ENCODE measurements at regions not wholly inside any gene's neighbourhood (a gene's known extent, or its start where the extent isn't known, plus 50 kb on each side); places are given as distances from the start of the nearest gene placed in this dataset.
"Not testable (repeated sequence)": the region's sequence is repeated elsewhere in the genome, so short reads cannot be mapped to it uniquely, and the experiment has no call there.

DNA sequence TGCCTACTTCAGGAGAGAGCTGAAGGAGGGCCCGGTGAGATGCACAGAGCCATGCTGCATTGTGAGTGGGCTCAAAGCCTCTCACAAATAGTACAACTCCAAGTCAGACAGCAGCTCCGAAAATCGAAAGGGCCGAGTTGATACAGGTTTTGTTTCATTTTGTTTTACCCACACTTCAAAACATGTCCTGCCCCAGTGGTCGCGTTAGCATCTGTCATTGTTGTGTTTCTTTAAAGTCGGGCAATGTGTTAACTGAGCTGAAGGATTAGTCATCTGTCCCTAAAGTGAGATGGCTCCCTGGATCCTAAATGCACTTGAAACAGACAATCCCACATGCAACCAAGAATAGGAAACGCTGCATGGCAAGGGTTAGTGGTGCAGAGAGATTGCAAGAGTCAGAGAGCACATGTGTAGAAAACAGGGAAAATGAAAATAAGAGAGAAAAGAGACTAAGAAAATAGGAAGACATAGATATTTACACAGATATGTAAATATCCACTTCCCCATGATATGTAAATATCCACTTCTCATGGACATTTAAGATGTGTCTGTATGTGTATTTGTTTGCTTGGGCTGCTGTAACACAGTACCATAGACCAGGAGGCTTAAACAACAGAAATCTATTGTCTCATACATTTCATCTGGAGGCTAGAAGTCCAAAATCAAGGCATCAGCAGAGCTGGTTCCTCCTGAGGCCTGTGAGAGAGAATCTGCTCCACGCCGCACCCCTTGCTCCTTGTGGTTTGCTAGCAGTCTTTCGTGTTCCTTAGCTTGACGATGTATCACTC lies 131.4 kb upstream of the RAB4A start:
- DNase-seq = no peak

DNA sequence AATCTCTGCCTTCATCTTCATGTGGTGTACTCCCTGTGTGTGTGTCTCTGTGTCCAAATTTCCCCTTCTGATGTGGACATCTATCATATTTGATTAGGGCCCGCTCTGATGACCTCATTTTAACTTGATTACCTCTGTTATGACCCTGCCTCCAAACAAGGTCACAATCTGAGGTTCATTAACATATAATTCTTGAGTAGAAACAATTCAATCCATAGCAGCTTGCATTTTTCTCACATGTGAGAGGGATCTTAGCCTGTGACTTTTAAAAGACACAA lies 130.9 kb upstream of the RAB4A start:
- no peak for DNase-seq

DNA sequence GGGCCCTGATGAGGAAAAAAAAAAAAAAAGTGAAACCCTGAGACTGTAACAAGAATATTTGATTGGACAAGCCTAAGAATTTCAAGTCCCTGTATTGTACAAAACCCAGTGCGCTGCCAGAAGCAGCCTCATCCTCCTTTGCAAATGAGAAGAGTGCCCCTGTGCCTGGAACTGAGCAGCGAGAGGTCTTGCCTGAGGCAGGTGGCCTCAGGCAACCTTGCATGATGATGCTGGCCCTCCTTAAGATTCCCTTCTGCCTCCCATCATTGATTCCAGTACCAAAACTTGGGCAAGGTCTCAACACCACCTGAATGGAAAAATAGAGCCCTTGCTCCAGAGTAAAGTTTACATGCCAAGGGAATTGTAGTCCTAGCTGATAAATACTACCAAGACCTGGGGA lies 129.6 kb upstream of the RAB4A start:
- DNase-seq = no peak

DNA sequence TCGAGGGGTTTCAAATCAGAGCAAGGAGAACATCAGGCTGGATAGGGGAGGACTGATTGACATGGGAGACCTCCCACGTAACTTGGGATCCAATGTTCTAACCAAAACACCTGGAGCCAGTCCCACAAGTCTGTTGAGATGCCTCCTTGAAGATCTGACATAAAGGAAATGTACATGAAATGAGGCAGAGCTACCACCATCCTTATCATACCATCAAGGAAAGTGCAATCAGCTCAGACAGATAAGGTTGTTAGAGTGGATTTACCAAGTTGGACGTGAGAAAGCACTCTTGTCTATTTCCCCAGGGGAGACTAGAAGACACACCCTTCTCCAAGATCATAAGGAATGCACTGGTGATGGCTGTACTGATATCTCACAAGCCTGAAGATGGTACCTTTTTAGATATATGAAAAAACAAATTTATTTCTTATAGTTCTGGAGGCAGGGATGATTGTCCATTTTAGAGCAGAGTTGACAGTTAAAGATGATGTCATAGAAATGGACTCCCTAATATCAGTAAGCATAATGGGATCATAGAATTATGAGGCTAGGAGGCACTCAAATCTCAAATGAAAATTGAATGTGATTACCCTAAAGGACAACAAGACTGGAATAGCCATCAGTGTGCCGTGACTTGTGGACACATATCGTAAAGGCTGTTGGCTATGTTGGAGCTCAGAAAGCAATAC lies 129.1 kb upstream of the RAB4A start:
- DNase-seq = no peak

DNA sequence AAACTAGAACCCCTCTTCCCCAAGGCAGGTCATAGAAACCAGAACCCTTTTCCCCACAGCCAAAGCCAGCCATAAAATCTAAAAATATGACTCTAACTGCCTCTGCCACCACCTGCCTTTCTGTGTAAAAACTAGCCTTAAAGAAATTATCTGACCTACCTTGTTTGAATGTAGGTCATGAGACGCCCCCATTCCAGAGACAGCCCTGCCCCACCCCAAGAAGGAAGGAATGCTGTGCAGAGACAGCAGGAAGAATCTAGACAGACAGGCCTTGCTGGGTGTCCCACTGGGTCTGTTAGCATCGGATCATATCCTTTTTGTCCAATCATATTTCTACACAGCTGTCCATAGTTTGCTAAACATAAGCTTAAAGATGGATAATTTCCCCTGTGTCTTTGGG lies 128.4 kb upstream of the RAB4A start:
- DNase-seq = no peak

DNA sequence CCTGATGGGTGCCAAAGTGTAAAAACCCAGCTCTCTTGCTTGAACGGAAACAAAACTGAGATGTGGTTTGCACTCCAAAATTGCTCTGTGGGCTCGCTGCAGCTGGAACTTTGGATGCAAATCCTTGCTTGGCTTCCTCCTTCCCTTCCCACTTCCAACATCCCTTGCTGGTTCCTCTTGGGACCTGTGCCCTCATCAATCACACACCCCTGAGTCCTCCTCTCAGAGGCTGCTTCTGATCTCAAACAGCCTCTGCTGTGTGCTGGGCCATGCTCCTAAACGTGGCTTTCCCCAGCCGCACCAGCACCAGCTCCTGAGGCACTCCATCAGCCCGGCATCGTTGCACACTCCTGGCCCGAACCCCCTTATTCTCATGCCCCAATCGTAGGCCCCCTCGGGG lies 124.3 kb upstream of the RAB4A start:
- DNase-seq = no peak

DNA sequence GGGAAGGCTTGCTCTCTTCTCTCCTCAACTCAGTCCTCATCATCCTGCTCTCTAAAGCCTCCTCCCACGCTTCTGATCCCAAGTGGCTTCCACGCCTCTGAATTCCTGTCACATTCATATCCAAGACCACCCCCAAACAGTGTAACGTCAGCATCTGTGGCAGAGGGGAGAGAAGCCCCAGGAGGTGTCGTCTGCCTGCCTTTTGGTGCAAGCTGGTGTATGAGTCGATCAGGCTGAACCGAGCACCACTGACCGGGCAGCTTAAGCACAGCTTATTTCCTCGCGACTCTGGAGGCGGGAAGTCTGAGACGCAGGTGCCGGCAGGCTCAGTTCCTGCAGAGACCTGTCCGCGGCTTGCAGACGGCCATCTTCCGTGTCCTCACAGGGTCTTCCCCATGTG lies 123.8 kb upstream of the RAB4A start:
- DNase-seq = no peak

DNA sequence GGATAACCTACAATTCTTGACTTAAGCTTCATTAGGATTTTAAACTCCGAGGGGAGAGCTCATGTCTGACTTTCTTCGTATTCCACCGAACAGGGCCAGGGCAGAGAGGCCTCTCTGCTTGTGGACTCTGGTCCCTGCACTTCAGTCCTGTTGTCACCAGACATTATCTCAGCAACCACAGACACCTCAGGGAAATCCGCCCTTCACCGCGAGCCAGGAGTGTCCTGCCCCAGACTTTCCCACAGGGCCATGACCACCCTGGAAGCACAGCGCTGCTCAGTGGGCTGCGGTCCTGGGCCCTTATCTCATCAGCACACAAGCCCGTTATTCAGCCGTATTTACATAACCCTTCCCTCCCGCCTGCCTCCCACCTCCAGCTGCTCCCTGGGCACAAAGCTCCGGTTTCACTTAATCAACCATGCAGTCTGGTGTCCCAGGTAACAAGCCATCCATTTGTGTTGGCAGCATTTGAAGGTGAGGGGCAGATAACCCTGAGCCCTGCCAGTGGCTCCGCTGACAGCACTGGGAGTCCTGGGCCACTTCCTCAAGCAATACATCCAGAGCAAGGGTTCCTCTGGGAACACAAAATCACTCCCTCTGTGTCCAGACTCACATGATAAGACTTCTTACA lies 122.8 kb upstream of the RAB4A start:
- no peak for DNase-seq

DNA sequence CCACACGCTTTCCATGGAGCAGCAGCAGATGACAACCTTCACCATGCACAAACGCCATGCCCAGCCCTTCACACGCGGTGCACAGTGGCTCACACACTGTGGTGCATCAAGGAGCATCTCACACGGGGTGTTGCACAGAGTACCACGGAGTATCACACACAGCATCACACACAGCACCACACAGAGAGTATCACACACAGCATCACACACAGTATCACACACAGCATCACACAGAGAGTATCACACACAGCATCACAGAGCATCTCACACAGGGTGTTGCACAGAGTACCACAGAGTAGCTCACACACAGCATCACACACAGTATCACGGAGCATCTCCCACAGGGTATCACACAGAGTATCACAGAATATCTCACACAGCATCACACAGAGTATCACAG lies 122.2 kb upstream of the RAB4A start:
- no peak for DNase-seq

DNA sequence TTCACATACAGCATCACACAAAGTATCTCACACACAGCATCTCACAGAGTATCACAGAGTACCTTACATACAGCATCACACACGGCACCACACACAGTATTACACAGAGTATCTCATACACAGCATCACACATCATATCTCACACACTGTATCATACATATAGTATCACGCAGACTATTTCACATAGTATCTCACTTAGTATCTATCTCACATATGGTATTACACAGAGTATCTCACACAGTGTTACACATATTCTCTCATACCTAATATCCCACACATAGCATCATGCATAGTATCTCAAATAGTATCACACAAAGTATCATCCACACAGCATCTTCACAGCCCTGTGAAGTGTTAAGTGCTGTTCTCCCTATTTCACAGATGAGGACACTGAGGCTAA lies 121.5 kb upstream of the RAB4A start:
- DNase-seq = no peak

DNA sequence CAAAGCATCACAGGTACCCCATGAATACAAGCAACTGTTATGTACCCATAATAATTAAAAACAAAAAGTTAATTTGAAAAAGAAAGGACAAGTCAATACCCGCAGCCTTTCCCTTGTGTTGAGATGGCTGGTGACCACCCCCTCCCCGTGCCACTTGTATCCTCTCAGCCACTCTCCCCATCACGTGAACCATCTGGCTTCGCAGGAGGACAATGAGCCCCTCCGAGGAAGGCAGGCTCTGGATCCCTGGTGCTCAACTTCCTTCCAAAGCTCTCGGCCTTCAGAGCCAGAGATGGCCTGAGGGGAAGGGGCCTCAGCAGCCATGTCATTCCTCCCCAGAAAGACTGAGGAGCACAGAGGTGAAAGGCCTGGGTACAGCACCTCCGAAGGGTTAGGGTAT lies 120.4 kb upstream of the RAB4A start:
- DNase-seq = no peak

DNA sequence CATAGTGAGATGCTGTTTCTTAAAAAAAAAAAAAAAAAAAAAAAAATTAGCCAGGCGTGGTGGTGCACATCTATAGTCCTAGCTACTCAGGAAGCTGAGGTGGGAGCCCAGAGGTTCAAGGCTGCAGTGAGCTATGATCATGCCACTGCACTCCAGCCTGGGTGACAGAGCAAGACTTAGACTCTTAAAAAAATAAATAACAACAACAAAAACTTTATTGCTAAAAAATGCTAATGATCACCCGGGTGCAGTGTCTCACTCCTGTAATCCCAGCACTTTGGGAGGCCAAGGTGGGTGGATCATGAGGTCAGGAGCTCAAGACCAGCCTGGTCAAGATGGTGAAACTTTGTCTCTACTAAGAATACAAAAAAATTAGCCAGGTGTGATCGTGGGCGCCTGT lies 119.5 kb upstream of the RAB4A start:
- not testable (repeated sequence) for DNase-seq

DNA sequence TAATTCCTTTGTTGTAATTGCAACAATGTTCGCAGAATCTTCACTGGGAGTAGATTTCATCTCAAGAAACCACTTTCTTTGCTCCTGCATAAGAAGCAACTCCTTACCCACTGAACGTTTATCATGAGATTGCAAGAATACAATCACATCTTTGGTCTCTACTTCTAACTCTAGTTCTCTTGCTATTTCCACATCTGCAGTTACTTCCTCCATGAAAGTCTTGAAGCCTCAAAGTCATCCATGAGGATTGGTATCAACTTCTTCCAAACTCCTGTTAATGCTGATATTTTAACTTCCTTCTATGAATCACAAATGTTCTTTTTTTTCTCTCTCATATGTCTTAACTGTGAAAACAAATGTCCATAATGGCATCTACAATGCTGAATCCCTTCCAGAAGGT lies 118.6 kb upstream of the RAB4A start:
- DNase-seq = no peak

DNA sequence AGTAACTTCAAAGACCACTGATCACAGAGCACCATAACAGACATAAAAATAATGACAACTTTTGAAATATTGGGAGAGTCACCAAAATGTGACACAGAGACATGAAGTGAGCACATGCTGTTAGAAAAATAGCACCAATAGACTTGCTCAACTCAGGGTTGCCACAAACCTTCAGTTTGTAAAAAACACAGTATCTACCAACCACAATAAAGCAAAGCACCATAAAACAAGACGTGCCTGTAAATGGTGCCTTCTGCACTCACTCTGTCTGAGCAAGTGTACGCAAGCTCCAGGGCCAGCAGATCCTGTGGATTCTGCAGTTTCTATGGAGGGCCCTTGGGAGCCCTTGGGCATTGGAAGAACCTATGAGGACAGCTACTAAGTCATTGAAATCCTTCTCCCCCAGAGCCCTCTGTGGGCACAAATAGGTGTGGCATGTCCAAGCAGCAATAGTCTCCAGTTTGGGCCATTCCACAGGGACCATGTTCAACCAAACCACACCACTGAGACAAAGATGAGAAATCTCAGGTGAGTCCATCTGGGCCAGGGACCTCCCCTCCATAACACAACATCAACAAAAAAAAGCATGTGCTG lies 116.9 kb upstream of the RAB4A start:
- no peak for DNase-seq

DNA sequence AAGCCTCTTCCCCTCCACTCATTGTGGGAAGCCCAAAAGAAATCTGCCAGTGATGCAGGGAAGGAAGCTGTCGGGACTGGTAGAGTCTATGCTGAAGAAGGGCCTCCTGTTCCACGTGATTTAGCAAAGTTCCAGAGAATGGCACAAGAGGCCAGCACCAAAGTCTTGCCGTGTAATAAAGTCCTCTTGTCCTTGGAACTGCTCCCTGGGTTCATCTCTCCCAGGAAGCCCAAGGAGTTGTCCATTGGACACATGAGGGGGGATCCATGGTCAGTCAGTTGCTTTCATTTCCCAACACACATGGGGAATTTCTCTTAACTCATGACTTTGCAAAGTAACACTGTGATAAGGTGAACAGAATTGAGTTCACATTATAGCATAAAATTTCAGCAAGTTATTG lies 116.1 kb upstream of the RAB4A start:
- DNase-seq = no peak

DNA sequence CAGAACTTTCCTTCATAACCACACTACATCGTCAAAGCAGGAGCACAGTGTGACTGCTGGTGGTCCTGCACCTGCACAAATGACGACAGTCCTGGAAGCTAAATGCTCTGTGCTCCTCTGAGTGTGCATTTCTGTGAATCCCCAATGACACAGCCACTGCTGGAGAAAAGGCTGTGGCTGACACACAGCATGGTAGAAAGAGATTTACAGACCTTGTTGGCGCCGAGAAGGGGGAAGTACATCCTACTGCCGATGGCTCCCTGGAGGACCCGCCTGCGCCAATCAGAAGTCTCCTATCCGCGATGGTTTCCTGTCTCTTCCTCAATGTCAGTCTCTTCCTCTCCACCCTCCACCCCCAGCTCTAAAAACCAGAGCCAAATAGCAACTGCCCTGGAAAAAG lies 115.4 kb upstream of the RAB4A start:
- no peak for DNase-seq

DNA sequence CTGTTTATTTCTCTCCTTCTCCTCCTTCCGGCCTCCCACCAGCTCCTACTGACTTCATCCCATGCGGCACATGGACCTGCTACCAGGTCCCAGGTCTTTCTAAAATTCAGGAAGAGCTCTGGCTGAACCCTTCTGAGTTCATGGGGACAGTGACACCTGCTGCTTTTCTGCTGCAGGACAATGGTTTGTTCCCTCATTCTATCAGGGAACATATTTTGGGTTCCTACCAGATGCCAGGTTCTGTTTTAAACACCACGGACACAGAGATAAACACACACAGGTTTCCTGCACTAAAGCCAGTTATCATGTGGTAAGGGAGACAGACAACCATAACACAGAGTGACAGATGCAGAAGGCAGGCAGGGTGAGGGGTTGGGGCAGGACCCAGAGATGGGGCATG lies 114.0 kb upstream of the RAB4A start:
- DNase-seq = no peak

DNA sequence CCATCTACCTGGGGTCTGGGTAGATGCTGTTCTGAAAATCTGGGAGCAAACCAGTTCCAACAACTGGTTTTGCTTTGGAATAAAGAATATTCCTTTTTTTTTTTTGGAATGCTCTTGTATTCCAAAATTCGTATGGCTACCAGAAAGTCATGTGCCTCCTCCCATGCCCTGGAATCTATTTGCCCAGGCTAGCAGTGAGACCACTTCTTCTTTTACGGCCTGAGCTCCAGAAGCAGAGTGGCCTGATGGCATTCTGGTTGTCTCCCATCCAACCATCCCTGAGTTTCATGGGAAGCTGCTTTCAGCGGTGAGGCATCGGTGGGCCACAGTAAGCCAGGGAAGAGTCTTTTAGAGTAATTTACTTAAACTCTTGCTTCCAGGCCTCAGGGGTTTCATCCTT lies 113.4 kb upstream of the RAB4A start:
- DNase-seq = no peak

DNA sequence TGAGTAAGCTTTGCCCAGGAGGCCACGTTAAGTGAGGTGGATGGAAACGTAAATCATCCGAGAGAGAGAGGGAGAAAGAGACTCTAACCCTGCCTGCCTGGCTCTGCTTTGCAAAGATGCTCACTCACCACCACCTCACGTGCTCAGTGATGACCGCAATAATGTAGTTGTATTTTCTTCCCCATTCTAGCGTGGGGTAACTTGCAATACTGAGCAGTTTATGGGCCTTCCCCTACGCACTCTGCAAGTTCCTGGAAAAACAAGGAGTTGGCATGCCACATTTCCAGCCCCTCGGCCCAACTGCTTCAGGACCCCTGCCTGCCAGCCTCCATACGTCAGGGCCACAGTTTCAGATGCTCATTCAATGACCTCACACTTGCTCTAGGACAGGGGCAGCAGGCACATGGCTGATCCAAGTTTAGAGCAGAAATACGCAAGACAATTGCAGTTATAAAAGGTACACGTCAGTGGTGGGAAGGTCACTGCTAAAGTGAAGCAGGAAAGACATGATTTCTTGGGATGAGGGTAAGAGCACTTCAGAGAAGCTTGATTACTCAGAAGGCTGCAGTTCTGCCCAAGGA lies 112.5 kb upstream of the RAB4A start:
- no peak for DNase-seq

DNA sequence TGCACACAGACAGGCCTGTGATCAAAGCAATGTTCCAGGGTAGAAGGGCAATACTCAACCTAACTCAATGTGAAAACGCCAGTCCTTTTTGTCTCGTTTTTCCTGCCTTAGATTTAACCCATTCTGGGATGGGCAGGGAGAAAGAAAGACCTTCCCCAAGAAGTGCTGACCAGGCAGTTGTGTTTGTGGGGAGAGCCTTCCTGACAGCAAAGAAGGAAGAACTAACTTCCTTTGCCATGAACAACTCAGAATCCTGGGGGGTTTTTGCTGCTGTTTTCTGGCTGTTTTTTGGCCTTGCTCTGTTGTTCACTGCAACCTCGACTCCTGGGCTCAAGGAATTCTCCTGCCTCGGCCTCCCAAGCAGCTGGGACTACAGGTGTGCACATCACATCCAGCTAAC lies 112.0 kb upstream of the RAB4A start:
- DNase-seq = no peak

DNA sequence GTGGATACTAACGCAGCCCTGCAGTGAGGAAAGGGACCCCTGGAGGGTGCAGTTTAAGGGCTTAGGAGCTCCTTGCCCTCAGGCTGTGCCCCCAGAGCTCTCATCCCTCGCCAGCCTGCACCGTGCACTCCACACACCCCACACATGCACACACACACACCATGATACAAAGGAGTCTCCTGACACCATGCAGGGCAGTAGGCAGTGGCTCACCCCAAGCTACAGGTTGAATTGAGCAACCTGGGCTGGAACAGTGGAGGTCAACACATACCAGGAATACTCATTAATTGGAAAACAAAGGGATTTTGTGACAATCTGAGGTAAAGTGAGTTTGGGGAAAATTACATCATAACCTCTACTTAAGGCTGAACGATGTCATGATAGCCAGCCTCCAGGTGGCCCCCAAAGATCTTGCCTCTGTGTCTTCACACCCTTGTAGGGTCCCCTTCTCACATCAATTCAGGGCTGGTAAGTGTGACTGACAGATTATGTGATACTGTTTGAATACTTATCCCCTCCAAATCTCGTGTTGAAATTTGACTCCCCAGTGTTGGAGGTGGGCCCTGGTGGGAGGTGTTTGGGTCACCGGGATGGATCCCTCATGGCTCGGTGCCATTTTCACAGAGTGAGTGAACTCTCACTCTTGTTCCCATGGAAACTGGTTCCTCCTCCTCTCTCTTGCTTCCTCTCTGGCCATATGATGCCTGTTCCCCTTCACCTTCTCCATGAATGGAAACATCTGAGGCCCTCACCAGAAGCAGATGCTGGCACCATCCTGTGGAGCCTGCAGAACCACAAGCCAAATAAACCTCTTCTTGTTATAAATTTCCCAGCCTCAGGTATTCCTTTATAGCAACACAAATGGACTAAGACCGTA lies 111.0 kb upstream of the RAB4A start:
- DNase-seq = no peak

DNA sequence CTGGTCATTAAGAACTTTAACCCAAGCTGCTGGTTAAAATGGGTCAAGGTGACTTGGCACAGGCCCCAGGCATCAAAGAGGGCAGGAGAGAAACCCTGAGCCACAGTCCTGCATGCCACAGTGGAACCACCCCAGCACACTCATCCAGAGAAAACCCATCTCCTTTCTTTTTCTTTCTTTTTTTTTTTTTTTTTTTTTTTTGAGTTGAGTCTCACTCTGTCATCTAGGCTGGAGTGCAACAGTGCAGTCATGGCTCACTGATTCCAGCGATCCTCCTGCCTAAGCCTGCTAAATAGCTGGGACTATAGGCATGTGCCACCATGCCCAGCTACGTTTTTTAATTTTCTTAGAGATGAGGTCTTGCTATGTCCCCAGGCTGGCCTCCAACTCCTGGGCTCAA lies 109.2 kb upstream of the RAB4A start:
- no peak for DNase-seq
